Breast epithelium (tissue), 4 donors: ENCODE measurements at regions not wholly inside any gene's neighbourhood (a gene's known extent, or its start where the extent isn't known, plus 50 kb on each side); places are given as distances from the start of the nearest gene placed in this dataset.

Source experiments
- DNase-seq, 2 donors: peaks; one replicate each; pipeline ENCODE4 v3.0.0-alpha.2; 2019; ENCODE audit warnings: low spot score in 2 of 2
- H3K27ac ChIP-seq, 2 donors: fragments of 200-600 bp; sonication (generic) in 1 of 2; one replicate each; pipeline ENCODE4 v1.5.1; 2016 to 2019; ENCODE audit warnings: mild to moderate bottlenecking in 1 of 2
- H3K27me3 ChIP-seq, 2 donors: fragments of 200-600 bp; sonication (generic) in 1 of 2; one replicate each; pipeline versions ENCODE4 v1.5.1 to v1.6.0; 2017 to 2019; ENCODE audit warnings: control low read depth in 1 of 2, mild to moderate bottlenecking in 1 of 2
- H3K36me3 ChIP-seq: fragments of 200-600 bp; one replicate; pipeline ENCODE4 v1.5.1; 2019
- H3K4me1 ChIP-seq, 2 donors: fragments of 200-600 bp; sonication (generic); one replicate each; pipeline ENCODE4 v1.5.1; 2016 to 2019; ENCODE audit warnings: control low read depth in 1 of 2
- H3K4me3 ChIP-seq, 3 donors: fragments of 200-600 bp; sonication (generic); 1 replicate in 2 of 3; 2 replicates in 1 of 3; pipeline ENCODE4 v1.5.1; 2016 to 2019; ENCODE audit warnings: mild to moderate bottlenecking in 3 of 3, moderate library complexity in 2 of 3
- H3K9me3 ChIP-seq, 2 donors: fragments of 200-600 bp; sonication (generic) in 1 of 2; one replicate each; pipeline ENCODE4 v1.5.1; 2016 to 2019; ENCODE audit warnings: control low read depth in 1 of 2
- POLR2A ChIP-seq: fragments of 450-650 bp; IDR thresholded peaks from one replicate; pipeline ENCODE4 v1.6.1; 2016; ENCODE audit warnings: antibody characterized with exemption, mild to moderate bottlenecking, moderate library complexity
- POLR2AphosphoS5 ChIP-seq, 3 donors: sonication (generic); formaldehyde crosslinking; IDR thresholded peaks; one replicate each; pipeline ENCODE4 v1.6.1; 2017; ENCODE audit warnings: antibody characterized with exemption in 3 of 3
- intact Hi-C: fragments of 100-400 bp; cut with DNase I; formaldehyde crosslinking; loops from one replicate; pipeline ENCODE4 v1.15.1; 2023; ENCODE audit warnings: low total_unique reads
- TF ChIP-seq, protein P1 (sequence below), 3 donors: fragments of 450-650 bp; IDR thresholded peaks; one replicate each; pipeline ENCODE4 v1.5.1; 2016 to 2017; ENCODE audit warnings: antibody characterized with exemption in 3 of 3, mild to moderate bottlenecking in 3 of 3, moderate library complexity in 3 of 3

DNA sequence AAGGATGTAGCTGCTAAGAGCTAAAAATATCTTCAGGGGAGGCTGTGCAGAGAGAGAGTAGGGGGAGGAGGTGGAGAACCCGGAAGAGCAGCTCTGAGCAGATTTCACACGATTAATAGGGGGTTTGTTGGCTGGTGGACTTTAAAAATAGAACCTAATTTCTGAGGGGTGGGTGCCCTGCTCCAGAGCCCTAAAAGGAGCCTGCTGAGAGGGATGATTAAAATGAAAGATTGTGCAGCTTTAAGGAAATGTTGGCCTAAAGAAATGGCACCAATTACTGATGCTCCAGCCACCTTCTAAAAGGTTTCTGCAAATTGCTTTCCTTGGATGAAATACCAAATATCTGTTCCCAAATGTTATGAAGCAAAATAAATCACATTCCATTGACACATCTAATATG is 202.8 kb upstream of the BTBD3 start:
- peaks cover 0 to 5% of the 10 kb centered on the region in 2 donors for H3K9me3 ChIP-seq
- no peaks in the 10 kb centered on the region for H3K36me3 ChIP-seq
- H3K4me1 ChIP-seq = no peaks in the 10 kb centered on the region
- H3K27me3 ChIP-seq = no peaks in the 10 kb centered on the region
- intact Hi-C loops = no loop called here
- TF ChIP-seq POLR2A = no peak
- TF ChIP-seq, protein P1, sequence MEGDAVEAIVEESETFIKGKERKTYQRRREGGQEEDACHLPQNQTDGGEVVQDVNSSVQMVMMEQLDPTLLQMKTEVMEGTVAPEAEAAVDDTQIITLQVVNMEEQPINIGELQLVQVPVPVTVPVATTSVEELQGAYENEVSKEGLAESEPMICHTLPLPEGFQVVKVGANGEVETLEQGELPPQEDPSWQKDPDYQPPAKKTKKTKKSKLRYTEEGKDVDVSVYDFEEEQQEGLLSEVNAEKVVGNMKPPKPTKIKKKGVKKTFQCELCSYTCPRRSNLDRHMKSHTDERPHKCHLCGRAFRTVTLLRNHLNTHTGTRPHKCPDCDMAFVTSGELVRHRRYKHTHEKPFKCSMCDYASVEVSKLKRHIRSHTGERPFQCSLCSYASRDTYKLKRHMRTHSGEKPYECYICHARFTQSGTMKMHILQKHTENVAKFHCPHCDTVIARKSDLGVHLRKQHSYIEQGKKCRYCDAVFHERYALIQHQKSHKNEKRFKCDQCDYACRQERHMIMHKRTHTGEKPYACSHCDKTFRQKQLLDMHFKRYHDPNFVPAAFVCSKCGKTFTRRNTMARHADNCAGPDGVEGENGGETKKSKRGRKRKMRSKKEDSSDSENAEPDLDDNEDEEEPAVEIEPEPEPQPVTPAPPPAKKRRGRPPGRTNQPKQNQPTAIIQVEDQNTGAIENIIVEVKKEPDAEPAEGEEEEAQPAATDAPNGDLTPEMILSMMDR (IDR thresholded peaks at IDR 0.05) = no peak
- no peak for TF ChIP-seq POLR2AphosphoS5 (IDR thresholded peaks at IDR 0.05)
- H3K27ac ChIP-seq = no peak overlapping the region
- H3K4me3 ChIP-seq = no peak overlapping the region
- DNase-seq = no peak

DNA sequence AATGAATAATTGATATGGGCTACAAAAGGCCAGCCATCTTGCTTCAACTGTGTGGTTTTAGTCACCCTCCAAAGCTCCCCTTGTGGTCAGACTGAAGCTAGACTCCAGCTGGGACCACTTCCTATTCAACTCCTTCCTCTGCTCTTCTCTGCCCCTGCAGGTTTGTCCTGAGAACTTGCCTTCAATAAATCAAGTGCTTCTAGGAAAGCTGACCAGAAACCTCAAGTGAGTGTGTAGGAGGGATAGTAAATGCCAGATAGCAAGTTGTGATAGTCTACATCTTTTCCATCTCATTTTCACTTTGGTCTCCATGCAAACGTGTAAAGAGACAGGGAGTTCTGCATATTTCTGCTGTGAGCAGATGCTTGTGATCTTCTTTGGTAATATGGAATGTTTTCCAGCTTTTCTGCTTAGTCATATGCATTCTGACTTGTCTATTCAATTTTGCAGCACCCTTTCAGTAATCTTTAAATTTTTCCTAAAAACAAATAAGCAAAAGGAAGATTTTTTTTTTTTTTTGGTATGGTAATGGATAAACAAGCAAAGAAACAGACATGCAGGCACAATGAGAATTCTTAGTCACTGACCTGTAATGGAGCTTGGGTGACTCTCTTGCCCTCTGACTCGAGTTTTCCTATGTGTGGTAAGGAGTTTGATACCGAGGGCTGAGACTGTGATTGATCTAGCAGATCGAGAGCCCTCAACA is 201.3 kb upstream of the BTBD3 start:
- Histone ChIP-seq H3K4me3 (no peak overlapping the region), H3K4me1 (no peaks in the 10 kb centered on the region), H3K27me3 (no peaks in the 10 kb centered on the region), H3K27ac (no peak overlapping the region), H3K9me3 (no peaks in the 10 kb centered on the region), H3K36me3 (no peaks in the 10 kb centered on the region)
- intact Hi-C loops = no loop called here
- DNase-seq = no peak
- TF ChIP-seq, protein P1 (IDR thresholded peaks at IDR 0.05) = no peak
- no peak for TF ChIP-seq POLR2AphosphoS5 (IDR thresholded peaks at IDR 0.05)

GRCh38 chr20:11716945-11717248 is 200.8 kb upstream of the BTBD3 start:
- Histone ChIP-seq H3K27me3 (no peaks in the 10 kb centered on the region), H3K9me3 (no peaks in the 10 kb centered on the region), H3K4me1 (no peaks in the 10 kb centered on the region), H3K27ac (no peak overlapping the region), H3K4me3 (no peak overlapping the region), H3K36me3 (no peaks in the 10 kb centered on the region)
- no peak for TF ChIP-seq POLR2AphosphoS5 (IDR thresholded peaks at IDR 0.05)
- TF ChIP-seq, protein P1 (IDR thresholded peaks at IDR 0.05) = no peak
- TF ChIP-seq POLR2A = no peak
- DNase-seq = no peak
- intact Hi-C loops = no loop called here

- no peaks in the 10 kb centered on the region for H3K36me3 ChIP-seq
- TF ChIP-seq POLR2AphosphoS5 (IDR thresholded peaks at IDR 0.05) (no peak), POLR2A (no peak)
- TF ChIP-seq, protein P1 (IDR thresholded peaks at IDR 0.05) = no peak
- H3K27ac ChIP-seq = no peak overlapping the region
- DNase-seq = no peak
- H3K4me3 ChIP-seq = no peak overlapping the region
- H3K9me3 ChIP-seq = no peaks in the 10 kb centered on the region
- no peaks in the 10 kb centered on the region for H3K27me3 ChIP-seq
- no peaks in the 10 kb centered on the region for H3K4me1 ChIP-seq
- intact Hi-C loops = no loop called here
Observed at GRCh38 chr20:11717562-11717961, 200.1 kb upstream of the BTBD3 start.

- TF ChIP-seq, protein P1 (IDR thresholded peaks at IDR 0.05) = no peak
- TF ChIP-seq POLR2A (no peak), POLR2AphosphoS5 (IDR thresholded peaks at IDR 0.05) (no peak)
- DNase-seq = no peak
- intact Hi-C loops = no loop called here
Observed at GRCh38 chr20:11718474-11719094, 199.1 kb upstream of the BTBD3 start.

More at GRCh38 chr20:11718474-11719094, 199.1 kb upstream of the BTBD3 start:
- Histone ChIP-seq H3K4me1 (no peaks in the 10 kb centered on the region), H3K4me3 (no peak overlapping the region), H3K27ac (no peak overlapping the region), H3K9me3 (no peaks in the 10 kb centered on the region), H3K36me3 (no peaks in the 10 kb centered on the region), H3K27me3 (no peaks in the 10 kb centered on the region)
